ENCODE measurements at regions not wholly inside any gene's neighbourhood (a gene's known extent, or its start where the extent isn't known, plus 50 kb on each side); places are given as distances from the start of the nearest gene placed in this dataset.
"Not testable (repeated sequence)": the region's sequence is repeated elsewhere in the genome, so short reads cannot be mapped to it uniquely, and the experiment has no call there.

DNA sequence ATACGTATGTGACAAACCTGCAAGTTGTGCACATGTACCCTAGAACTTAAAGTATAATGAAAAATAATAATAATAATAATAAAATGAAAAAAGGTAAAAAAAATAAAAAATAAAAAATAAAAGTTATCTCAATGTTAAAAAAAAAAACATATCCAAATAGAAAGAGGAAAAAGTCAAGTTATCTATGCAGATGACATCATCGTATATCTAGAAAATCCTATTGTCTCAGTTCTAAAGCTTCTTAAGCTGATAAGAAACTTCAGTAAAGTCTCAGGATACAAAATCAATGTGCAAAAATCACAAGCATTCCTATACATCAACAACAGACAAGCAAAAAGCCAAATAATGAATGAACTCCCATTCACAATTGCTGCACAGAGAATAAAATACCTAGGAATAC lies 466.6 kb upstream of the PHF14 start:
- H3K27me3 ChIP-seq (ENCODE audit: control insufficient read depth in 2 of 2, insufficient read depth in 2 of 2, low read length in 2 of 2), result no peaks in the 10 kb centered on the region
- TF ChIP-seq, protein P1, sequence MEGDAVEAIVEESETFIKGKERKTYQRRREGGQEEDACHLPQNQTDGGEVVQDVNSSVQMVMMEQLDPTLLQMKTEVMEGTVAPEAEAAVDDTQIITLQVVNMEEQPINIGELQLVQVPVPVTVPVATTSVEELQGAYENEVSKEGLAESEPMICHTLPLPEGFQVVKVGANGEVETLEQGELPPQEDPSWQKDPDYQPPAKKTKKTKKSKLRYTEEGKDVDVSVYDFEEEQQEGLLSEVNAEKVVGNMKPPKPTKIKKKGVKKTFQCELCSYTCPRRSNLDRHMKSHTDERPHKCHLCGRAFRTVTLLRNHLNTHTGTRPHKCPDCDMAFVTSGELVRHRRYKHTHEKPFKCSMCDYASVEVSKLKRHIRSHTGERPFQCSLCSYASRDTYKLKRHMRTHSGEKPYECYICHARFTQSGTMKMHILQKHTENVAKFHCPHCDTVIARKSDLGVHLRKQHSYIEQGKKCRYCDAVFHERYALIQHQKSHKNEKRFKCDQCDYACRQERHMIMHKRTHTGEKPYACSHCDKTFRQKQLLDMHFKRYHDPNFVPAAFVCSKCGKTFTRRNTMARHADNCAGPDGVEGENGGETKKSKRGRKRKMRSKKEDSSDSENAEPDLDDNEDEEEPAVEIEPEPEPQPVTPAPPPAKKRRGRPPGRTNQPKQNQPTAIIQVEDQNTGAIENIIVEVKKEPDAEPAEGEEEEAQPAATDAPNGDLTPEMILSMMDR (IDR thresholded peaks at IDR 0.05), result no peak
- no CpG with 5 or more reads among the region's 2 CpGs for WGBS (ENCODE audit: insufficient coverage)
- H4K20me1 ChIP-seq (ENCODE audit: insufficient read depth, low read length), result no peaks in the 10 kb centered on the region
- Mint-ChIP-seq H3K4me3 (no peak overlapping the region), H3K36me3 (no peaks in the 10 kb centered on the region), H3K27me3 (ENCODE audit: low read depth in 3 of 3) (no peaks in the 10 kb centered on the region), H3K27ac (no peak overlapping the region), H3K4me1 (no peaks in the 10 kb centered on the region), H3K9me3 (peaks cover 3 to 20% (median 11%) of the 10 kb centered on the region in 7 donors)
- H3K4me3 ChIP-seq (replicated peaks in 1 of 3; ENCODE audit: low read depth in 2 of 3, low read length in 3 of 3), result no peak overlapping the region
- intact Hi-C loops (cut with micrococcal nuclease), result no loop called here
- H3K4me1 ChIP-seq (ENCODE audit: control insufficient read depth in 1 of 2, insufficient read depth in 2 of 2, low read length in 2 of 2), result no peaks in the 10 kb centered on the region
- no peaks in the 10 kb centered on the region for H3K36me3 ChIP-seq (replicated peaks in 1 of 2; ENCODE audit: control insufficient read depth in 1 of 2, insufficient read depth in 2 of 2, low read length in 2 of 2)
- H3K9me3 ChIP-seq (replicated peaks in 1 of 2; ENCODE audit: control insufficient read depth in 1 of 2, insufficient read depth in 1 of 2, low read length in 2 of 2), result no peaks in the 10 kb centered on the region
- no peak for DNase-seq
- no peak overlapping the region for H3K27ac ChIP-seq (ENCODE audit: low read depth in 1 of 2, low read length in 2 of 2)
- H3K79me2 ChIP-seq (ENCODE audit: insufficient read depth, low read length), result no peaks in the 10 kb centered on the region
- no peak overlapping the region for H2AFZ ChIP-seq (ENCODE audit: insufficient read depth, low read depth, low read length, poor library complexity, severe bottlenecking)
- H3K9ac ChIP-seq (ENCODE audit: insufficient read depth, low read length, poor library complexity, severe bottlenecking), result no peak overlapping the region
- H3K4me2 ChIP-seq (replicated peaks; ENCODE audit: extremely low read depth, low read length, poor library complexity, severe bottlenecking), result no peak overlapping the region

DNA sequence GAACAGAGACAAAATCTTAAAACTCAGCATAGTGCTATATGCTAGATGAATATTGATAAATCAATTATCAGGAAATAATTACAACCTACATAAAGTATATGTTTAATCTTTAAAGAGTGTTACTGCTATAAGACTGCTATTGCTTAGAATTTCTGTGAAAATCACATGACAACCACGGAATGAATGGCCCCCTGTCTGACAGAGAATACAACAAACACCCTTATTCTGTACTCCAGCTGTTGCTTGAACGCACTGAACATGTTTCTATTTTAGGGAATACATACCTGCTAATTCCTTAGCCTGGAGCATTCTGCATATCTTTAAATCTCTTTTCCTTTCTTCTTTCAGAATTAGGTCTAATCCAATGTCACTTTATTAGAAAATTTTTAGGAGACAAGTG lies 452.4 kb upstream of the PHF14 start:
- Histone ChIP-seq H4K20me1 (ENCODE audit: insufficient read depth, low read length) (no peaks in the 10 kb centered on the region), H3K9ac (ENCODE audit: insufficient read depth, low read length, poor library complexity, severe bottlenecking) (no peak overlapping the region), H3K36me3 (replicated peaks in 1 of 2; ENCODE audit: control insufficient read depth in 1 of 2, insufficient read depth in 2 of 2, low read length in 2 of 2) (no peaks in the 10 kb centered on the region), H3K27ac (ENCODE audit: low read depth in 1 of 2, low read length in 2 of 2) (no peak overlapping the region), H3K9me3 (replicated peaks in 1 of 2; ENCODE audit: control insufficient read depth in 1 of 2, insufficient read depth in 1 of 2, low read length in 2 of 2) (peaks cover 3% of the 10 kb centered on the region in 2 donors), H3K4me2 (replicated peaks; ENCODE audit: extremely low read depth, low read length, poor library complexity, severe bottlenecking) (no peak overlapping the region), H3K79me2 (ENCODE audit: insufficient read depth, low read length) (no peaks in the 10 kb centered on the region), H2AFZ (ENCODE audit: insufficient read depth, low read depth, low read length, poor library complexity, severe bottlenecking) (no peak overlapping the region), H3K4me1 (ENCODE audit: control insufficient read depth in 1 of 2, insufficient read depth in 2 of 2, low read length in 2 of 2) (no peaks in the 10 kb centered on the region), H3K27me3 (ENCODE audit: control insufficient read depth in 2 of 2, insufficient read depth in 2 of 2, low read length in 2 of 2) (no peaks in the 10 kb centered on the region), H3K4me3 (replicated peaks in 1 of 3; ENCODE audit: low read depth in 2 of 3, low read length in 3 of 3) (no peak overlapping the region)
- H3K9me3 Mint-ChIP-seq, result peaks cover 0 to 6% (median 4%) of the 10 kb centered on the region in 7 donors
- H3K36me3 Mint-ChIP-seq, result no peaks in the 10 kb centered on the region
- no CpG with 5 or more reads among the region's 2 CpGs for WGBS (ENCODE audit: insufficient coverage)
- H3K27ac Mint-ChIP-seq, result no peak overlapping the region
- no peaks in the 10 kb centered on the region for H3K4me1 Mint-ChIP-seq
- TF ChIP-seq, protein P1 (IDR thresholded peaks at IDR 0.05), result no peak
- peaks cover 0 to 1% (median 0%) of the 10 kb centered on the region in 3 donors for H3K27me3 Mint-ChIP-seq (ENCODE audit: low read depth in 3 of 3)
- no peak overlapping the region for H3K4me3 Mint-ChIP-seq
- DNase-seq, result no peak
- intact Hi-C loops (cut with micrococcal nuclease), result no loop called here

DNA sequence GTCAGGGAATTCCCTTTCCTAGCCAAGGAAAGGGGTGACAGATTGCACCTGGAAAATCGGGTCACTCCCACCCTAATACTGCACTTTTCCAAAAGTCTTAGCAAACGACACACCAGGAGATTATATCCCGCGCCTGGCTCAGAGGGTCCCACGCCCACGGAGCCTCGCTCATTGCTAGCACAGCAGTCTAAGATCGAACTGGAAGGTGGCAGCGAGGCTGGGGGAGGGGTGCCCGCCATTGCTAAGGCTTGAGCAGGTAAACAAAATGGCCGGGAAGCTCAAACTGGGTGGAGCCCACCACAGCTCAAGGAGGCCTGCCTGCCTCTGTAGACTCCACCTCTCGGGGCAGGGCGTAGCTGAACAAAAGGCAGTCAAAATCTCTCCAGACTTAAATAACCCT lies 440.2 kb upstream of the PHF14 start:
- H3K27ac Mint-ChIP-seq; H3K4me3 ChIP-seq (replicated peaks in 1 of 3; ENCODE audit: low read depth in 2 of 3, low read length in 3 of 3); H3K4me2 ChIP-seq (replicated peaks; ENCODE audit: extremely low read depth, low read length, poor library complexity, severe bottlenecking); H3K4me3 Mint-ChIP-seq; H3K27me3 Mint-ChIP-seq (ENCODE audit: low read depth in 3 of 3); H3K36me3 ChIP-seq (replicated peaks in 1 of 2; ENCODE audit: control insufficient read depth in 1 of 2, insufficient read depth in 2 of 2, low read length in 2 of 2); H3K4me1 Mint-ChIP-seq; H3K27me3 ChIP-seq (ENCODE audit: control insufficient read depth in 2 of 2, insufficient read depth in 2 of 2, low read length in 2 of 2); H4K20me1 ChIP-seq (ENCODE audit: insufficient read depth, low read length); H2AFZ ChIP-seq (ENCODE audit: insufficient read depth, low read depth, low read length, poor library complexity, severe bottlenecking); H3K9ac ChIP-seq (ENCODE audit: insufficient read depth, low read length, poor library complexity, severe bottlenecking); H3K27ac ChIP-seq (ENCODE audit: low read depth in 1 of 2, low read length in 2 of 2); H3K9me3 ChIP-seq (replicated peaks in 1 of 2; ENCODE audit: control insufficient read depth in 1 of 2, insufficient read depth in 1 of 2, low read length in 2 of 2); H3K79me2 ChIP-seq (ENCODE audit: insufficient read depth, low read length); H3K36me3 Mint-ChIP-seq; H3K4me1 ChIP-seq (ENCODE audit: control insufficient read depth in 1 of 2, insufficient read depth in 2 of 2, low read length in 2 of 2); DNase-seq: not testable (repeated sequence)
- peaks cover 7 to 23% (median 12%) of the 10 kb centered on the region in 7 donors for H3K9me3 Mint-ChIP-seq
- 100% methylated on average over 1 of the region's 13 CpGs for WGBS (ENCODE audit: insufficient coverage)
- intact Hi-C loops (cut with micrococcal nuclease), result loop anchor here in 1 of 2 donors (10.0 kb wide), 1 partner anchor 61 kb away; no protein-coding TSS in a partner anchor
